ENCODE measurements at regions not wholly inside any gene's neighbourhood (a gene's known extent, or its start where the extent isn't known, plus 50 kb on each side); places are given as distances from the start of the nearest gene placed in this dataset.

- TF ChIP-seq ZNF263 (CRISPR knock-in tag; IDR thresholded peaks at IDR 0.05; ENCODE audit: low read depth) = no peak
- TF ChIP-seq ELF4 (CRISPR knock-in tag; IDR thresholded peaks at IDR 0.05; ENCODE audit: low read depth) = no peak
- no peak for TF ChIP-seq SMAD4 (CRISPR knock-in tag; IDR thresholded peaks at IDR 0.05)
- TF ChIP-seq ATF6 (CRISPR knock-in tag; IDR thresholded peaks at IDR 0.05) = no peak
- no peak for TF ChIP-seq TEAD1 (CRISPR knock-in tag; IDR thresholded peaks at IDR 0.05)
- TF ChIP-seq KAT7 (CRISPR knock-in tag; IDR thresholded peaks at IDR 0.05; ENCODE audit: borderline replicate concordance) = no peak
- no peak for TF ChIP-seq CTCF (IDR thresholded peaks at IDR 0.05)
- no peak for TF ChIP-seq GABPB1 (CRISPR knock-in tag; IDR thresholded peaks at IDR 0.05)
- TF ChIP-seq, protein P1, sequence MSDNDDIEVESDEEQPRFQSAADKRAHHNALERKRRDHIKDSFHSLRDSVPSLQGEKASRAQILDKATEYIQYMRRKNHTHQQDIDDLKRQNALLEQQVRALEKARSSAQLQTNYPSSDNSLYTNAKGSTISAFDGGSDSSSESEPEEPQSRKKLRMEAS (CRISPR knock-in tag; IDR thresholded peaks at IDR 0.05) = no peak
- no peak for TF ChIP-seq NFE2L1 (CRISPR knock-in tag; IDR thresholded peaks at IDR 0.05)
- no peak for TF ChIP-seq ATF1 (CRISPR knock-in tag; IDR thresholded peaks at IDR 0.05)
- TF ChIP-seq, protein P2, sequence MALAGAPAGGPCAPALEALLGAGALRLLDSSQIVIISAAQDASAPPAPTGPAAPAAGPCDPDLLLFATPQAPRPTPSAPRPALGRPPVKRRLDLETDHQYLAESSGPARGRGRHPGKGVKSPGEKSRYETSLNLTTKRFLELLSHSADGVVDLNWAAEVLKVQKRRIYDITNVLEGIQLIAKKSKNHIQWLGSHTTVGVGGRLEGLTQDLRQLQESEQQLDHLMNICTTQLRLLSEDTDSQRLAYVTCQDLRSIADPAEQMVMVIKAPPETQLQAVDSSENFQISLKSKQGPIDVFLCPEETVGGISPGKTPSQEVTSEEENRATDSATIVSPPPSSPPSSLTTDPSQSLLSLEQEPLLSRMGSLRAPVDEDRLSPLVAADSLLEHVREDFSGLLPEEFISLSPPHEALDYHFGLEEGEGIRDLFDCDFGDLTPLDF (CRISPR knock-in tag; IDR thresholded peaks at IDR 0.05) = no peak
Measured at GRCh38 chr1:83100133-83100532, 898.8 kb downstream of the TTLL7 start (continued).

- Mint-ChIP-seq H3K4me3 (no peak overlapping the region), H3K27me3 (ENCODE audit: low read depth) (no peaks in the 10 kb centered on the region), H3K27ac (no peak overlapping the region), H3K36me3 (peaks cover 14% of the 10 kb centered on the region), H3K9me3 (peaks cover 14% of the 10 kb centered on the region), H3K4me1 (peaks cover 15% of the 10 kb centered on the region)
- ChIA-PET CTCF (no interaction called here), POLR2A (no interaction called here)
- no peak for TF ChIP-seq CREB1 (CRISPR knock-in tag; IDR thresholded peaks at IDR 0.05)
- TF ChIP-seq, protein P1 (CRISPR knock-in tag; IDR thresholded peaks at IDR 0.05) = no peak
- no peak for TF ChIP-seq ZNF425 (CRISPR knock-in tag; conservative IDR thresholded peaks at IDR 0.05)
- TF ChIP-seq CTCF (IDR thresholded peaks at IDR 0.05) = no peak
- no peak for TF ChIP-seq E2F5 (CRISPR knock-in tag; IDR thresholded peaks at IDR 0.05)
- TF ChIP-seq, protein P3, sequence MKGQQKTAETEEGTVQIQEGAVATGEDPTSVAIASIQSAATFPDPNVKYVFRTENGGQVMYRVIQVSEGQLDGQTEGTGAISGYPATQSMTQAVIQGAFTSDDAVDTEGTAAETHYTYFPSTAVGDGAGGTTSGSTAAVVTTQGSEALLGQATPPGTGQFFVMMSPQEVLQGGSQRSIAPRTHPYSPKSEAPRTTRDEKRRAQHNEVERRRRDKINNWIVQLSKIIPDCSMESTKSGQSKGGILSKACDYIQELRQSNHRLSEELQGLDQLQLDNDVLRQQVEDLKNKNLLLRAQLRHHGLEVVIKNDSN (CRISPR knock-in tag; IDR thresholded peaks at IDR 0.05) = no peak
- TF ChIP-seq, protein P4, sequence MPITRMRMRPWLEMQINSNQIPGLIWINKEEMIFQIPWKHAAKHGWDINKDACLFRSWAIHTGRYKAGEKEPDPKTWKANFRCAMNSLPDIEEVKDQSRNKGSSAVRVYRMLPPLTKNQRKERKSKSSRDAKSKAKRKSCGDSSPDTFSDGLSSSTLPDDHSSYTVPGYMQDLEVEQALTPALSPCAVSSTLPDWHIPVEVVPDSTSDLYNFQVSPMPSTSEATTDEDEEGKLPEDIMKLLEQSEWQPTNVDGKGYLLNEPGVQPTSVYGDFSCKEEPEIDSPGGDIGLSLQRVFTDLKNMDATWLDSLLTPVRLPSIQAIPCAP (CRISPR knock-in tag; IDR thresholded peaks at IDR 0.05) = no peak
- TF ChIP-seq ZNF219 (CRISPR knock-in tag; IDR thresholded peaks at IDR 0.05; ENCODE audit: borderline replicate concordance) = no peak
- ATAC-seq (no peak), DNase-seq (ENCODE audit: low spot score) (no peak)
Measured at GRCh38 chr1:83098791-83099190, 900.1 kb downstream of the TTLL7 start.
